ENCODE measurements at regions not wholly inside any gene's neighbourhood (a gene's known extent, or its start where the extent isn't known, plus 50 kb on each side); places are given as distances from the start of the nearest gene placed in this dataset.

DNA sequence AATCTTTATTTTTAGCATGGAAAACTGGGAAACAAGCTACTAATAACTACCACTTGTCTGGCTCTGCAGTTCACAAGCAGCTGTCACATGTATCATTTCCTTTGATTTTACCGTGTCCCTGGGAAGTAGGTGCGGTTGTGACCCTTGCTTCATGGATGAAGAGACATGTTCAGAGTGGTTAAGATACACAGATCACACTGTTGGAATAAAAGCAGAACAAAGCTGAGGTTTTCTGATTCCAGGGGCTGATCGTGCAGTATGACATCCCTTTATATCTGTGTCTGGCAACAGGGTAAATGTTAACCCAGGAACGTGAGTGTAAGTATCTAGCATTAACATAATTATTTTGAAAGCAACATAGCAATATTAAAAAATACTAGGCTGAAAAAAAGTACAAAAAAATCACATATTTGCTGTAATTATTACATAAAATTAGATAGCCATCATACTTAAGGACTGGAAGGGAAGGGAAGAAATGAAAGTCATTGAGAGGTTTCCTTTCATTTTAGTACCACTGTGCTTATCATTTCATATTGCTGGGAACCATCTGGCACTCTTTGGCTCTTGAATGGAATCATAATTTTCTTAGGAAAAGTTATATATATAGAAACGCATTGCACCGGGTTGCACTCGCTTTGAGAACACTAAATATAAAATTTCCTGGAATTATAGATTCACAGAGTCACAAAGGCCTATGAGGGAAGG is 62.8 kb upstream of the PAXBP1 start:
- no peak for DNase-seq
- Histone ChIP-seq H3K4me3 (ENCODE audit: low read depth, low read length) (no peak overlapping the region), H3K36me3 (replicated peaks) (no peaks in the 10 kb centered on the region), H3K27me3 (replicated peaks) (peaks cover 2% of the 10 kb centered on the region), H3K27ac (no peak overlapping the region)
- TF ChIP-seq, protein P1, sequence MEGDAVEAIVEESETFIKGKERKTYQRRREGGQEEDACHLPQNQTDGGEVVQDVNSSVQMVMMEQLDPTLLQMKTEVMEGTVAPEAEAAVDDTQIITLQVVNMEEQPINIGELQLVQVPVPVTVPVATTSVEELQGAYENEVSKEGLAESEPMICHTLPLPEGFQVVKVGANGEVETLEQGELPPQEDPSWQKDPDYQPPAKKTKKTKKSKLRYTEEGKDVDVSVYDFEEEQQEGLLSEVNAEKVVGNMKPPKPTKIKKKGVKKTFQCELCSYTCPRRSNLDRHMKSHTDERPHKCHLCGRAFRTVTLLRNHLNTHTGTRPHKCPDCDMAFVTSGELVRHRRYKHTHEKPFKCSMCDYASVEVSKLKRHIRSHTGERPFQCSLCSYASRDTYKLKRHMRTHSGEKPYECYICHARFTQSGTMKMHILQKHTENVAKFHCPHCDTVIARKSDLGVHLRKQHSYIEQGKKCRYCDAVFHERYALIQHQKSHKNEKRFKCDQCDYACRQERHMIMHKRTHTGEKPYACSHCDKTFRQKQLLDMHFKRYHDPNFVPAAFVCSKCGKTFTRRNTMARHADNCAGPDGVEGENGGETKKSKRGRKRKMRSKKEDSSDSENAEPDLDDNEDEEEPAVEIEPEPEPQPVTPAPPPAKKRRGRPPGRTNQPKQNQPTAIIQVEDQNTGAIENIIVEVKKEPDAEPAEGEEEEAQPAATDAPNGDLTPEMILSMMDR (IDR thresholded peaks at IDR 0.05; ENCODE audit: low read depth, low read length, missing control alignments), result no peak
- in situ Hi-C loops (cut with HindIII; ENCODE audit: low pct_ligation_motif_present, low sequenced_read_pairs), result no loop called here

DNA sequence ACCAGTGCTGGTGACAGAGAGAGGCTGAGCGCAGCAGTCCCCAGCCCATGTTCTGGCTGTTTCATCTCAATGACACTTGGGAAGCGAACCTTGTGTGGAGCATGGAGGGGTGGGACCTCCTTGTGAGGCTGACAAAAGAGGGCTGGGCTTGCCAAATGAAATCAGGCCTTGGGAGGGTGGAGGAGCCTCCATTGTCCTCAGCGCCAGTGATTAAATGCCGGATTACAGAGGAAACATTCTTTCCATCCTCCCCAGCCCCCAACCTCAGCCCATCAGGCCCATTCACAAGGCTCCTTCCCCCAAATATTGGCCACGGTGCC is 63.3 kb upstream of the PAXBP1 start:
- in situ Hi-C loops (cut with HindIII; ENCODE audit: low pct_ligation_motif_present, low sequenced_read_pairs), result no loop called here
- TF ChIP-seq, protein P1 (IDR thresholded peaks at IDR 0.05; ENCODE audit: low read depth, low read length, missing control alignments), result no peak
- Histone ChIP-seq H3K27me3 (replicated peaks) (peaks cover 2% of the 10 kb centered on the region), H3K36me3 (replicated peaks) (no peaks in the 10 kb centered on the region), H3K4me3 (ENCODE audit: low read depth, low read length) (no peak overlapping the region), H3K27ac (no peak overlapping the region)
- no peak for DNase-seq

DNA sequence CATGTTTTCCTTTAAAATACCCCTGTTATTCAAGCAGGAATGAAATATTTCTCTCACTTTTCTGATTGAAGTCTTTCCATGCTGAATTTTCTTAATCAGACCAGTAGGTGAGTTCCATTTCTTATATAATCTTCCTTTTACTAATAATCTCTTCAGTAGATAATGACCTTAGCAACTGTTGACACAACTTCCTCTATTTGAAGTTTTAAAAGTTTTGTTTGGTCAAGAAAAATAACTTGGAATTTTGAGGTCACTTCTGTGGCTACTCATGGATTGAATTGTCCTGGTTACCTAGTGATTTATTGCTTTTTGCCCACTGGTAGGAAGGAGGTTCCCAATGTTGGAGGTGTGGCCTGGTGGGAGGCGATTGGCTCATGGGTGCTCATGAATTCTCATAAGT is 70.6 kb upstream of the PAXBP1 start:
- TF ChIP-seq, protein P1 (IDR thresholded peaks at IDR 0.05; ENCODE audit: low read depth, low read length, missing control alignments), result no peak
- DNase-seq, result no peak
- Histone ChIP-seq H3K36me3 (replicated peaks) (no peaks in the 10 kb centered on the region), H3K27ac (no peak overlapping the region), H3K27me3 (replicated peaks) (peaks cover 2% of the 10 kb centered on the region), H3K4me3 (ENCODE audit: low read depth, low read length) (no peak overlapping the region)
- in situ Hi-C loops (cut with HindIII; ENCODE audit: low pct_ligation_motif_present, low sequenced_read_pairs), result no loop called here

DNA sequence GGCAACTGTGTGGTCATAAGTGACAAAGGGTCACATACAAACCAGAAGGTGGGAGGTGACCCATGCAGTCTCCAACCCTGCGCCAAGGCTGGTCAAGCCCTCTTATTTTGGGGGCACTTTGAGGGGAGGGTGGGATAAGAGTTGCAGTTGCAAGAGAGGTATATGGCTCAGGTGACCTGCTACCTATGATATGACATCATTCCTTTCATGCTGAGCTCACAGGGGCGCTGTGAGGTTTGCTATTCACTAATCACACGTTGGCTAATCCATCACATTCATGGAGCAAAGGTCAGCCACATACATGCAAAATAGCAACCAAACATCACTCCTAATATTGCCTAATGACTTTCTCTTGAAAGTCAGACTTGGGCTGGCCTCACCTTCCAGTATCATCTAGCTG is 72.0 kb upstream of the PAXBP1 start:
- H3K4me3 ChIP-seq (ENCODE audit: low read depth, low read length), result no peak overlapping the region
- peaks cover 2% of the 10 kb centered on the region for H3K27me3 ChIP-seq (replicated peaks)
- TF ChIP-seq, protein P1 (IDR thresholded peaks at IDR 0.05; ENCODE audit: low read depth, low read length, missing control alignments), result no peak
- in situ Hi-C loops (cut with HindIII; ENCODE audit: low pct_ligation_motif_present, low sequenced_read_pairs), result no loop called here
- DNase-seq, result no peak
- H3K36me3 ChIP-seq (replicated peaks), result no peaks in the 10 kb centered on the region
- H3K27ac ChIP-seq, result no peak overlapping the region

DNA sequence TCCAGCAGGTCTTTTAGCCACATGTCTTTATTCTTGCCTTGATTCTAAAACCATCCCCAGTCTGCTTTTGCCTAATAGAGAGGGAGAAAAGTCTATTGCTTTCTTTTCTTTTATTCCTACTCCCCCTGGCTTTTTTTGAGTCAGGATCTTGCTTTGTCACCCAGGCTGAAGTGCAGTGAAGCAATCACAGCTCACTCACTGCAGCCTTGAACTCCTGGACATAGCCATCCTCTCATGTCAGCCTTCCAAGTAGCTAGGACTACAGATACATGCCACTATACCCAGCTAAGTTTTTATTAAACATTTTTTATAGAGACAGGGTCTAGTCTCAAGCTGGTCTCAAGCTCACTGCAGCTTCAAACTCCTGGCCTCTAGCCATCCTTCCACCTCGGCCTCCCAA is 72.5 kb upstream of the PAXBP1 start:
- DNase-seq, result no peak
- Histone ChIP-seq H3K27ac (no peak overlapping the region), H3K27me3 (replicated peaks) (peaks cover 2% of the 10 kb centered on the region), H3K4me3 (ENCODE audit: low read depth, low read length) (no peak overlapping the region), H3K36me3 (replicated peaks) (no peaks in the 10 kb centered on the region)
- TF ChIP-seq, protein P1 (IDR thresholded peaks at IDR 0.05; ENCODE audit: low read depth, low read length, missing control alignments), result no peak
- in situ Hi-C loops (cut with HindIII; ENCODE audit: low pct_ligation_motif_present, low sequenced_read_pairs), result no loop called here

All from brain microvascular endothelial cell (primary cell).